GM23338 (cell line): ENCODE measurements at regions not wholly inside any gene's neighbourhood (a gene's known extent, or its start where the extent isn't known, plus 50 kb on each side); places are given as distances from the start of the nearest gene placed in this dataset.

Experiments used
- ATAC-seq: fragments of 200-7000 bp; cut with Tn5 transposase; 3 replicates; pipeline ENCODE4 v1.9.1; 2020
- DNase-seq: peaks from one replicate; pipeline ENCODE4 v3.0.0-alpha.2; 2015; ENCODE audit warnings: low spot score
- H2AFZ ChIP-seq: fragments of 200-600 bp; sonication (generic); 2 replicates; pipeline ENCODE4 v1.8.0; 2016; ENCODE audit warnings: antibody characterized with exemption, mild to moderate bottlenecking, moderate library complexity
- H3F3A ChIP-seq: fragments of 200-600 bp; sonication (generic); replicated peaks from 2 replicates; pipeline ENCODE4 v1.8.0; 2017; ENCODE audit warnings: antibody characterized with exemption, mixed run types, low read depth
- H3K27ac ChIP-seq: fragments of 200-600 bp; sonication (generic); 2 replicates; pipeline ENCODE4 v1.6.1; 2016; ENCODE audit warnings: low read depth
- H3K27me3 ChIP-seq: fragments of 200-600 bp; sonication (generic); 2 replicates; pipeline ENCODE4 v1.8.0; 2016; ENCODE audit warnings: mild to moderate bottlenecking, mixed run types, moderate library complexity; ENCODE audit not compliant: insufficient read depth
- H3K36me3 ChIP-seq: fragments of 200-600 bp; sonication (generic); 2 replicates; pipeline ENCODE4 v1.8.0; 2016; ENCODE audit warnings: mild to moderate bottlenecking; ENCODE audit not compliant: insufficient read depth
- H3K4me1 ChIP-seq: fragments of 200-600 bp; sonication (generic); 2 replicates; pipeline ENCODE4 v1.8.0; 2016; ENCODE audit warnings: mild to moderate bottlenecking, moderate library complexity; ENCODE audit not compliant: insufficient read depth
- H3K4me2 ChIP-seq: fragments of 200-600 bp; sonication (generic); 2 replicates; pipeline ENCODE4 v1.7.1; 2017; ENCODE audit warnings: mixed run types
- H3K4me3 ChIP-seq: fragments of 200-600 bp; sonication (generic); 2 replicates; pipeline ENCODE4 v1.6.1; 2016; ENCODE audit warnings: mixed run types
- H3K79me2 ChIP-seq: fragments of 200-600 bp; sonication (generic); replicated peaks from 2 replicates; pipeline ENCODE4 v1.8.0; 2017; ENCODE audit warnings: mild to moderate bottlenecking; ENCODE audit not compliant: insufficient read depth
- H3K9me2 ChIP-seq: fragments of 200-600 bp; sonication (generic); 2 replicates; pipeline ENCODE4 v1.8.0; 2017; ENCODE audit not compliant: insufficient read depth
- H4K20me1 ChIP-seq: fragments of 200-600 bp; sonication (generic); replicated peaks from 2 replicates; pipeline ENCODE4 v1.8.0; 2017; ENCODE audit warnings: mild to moderate bottlenecking; ENCODE audit not compliant: insufficient read depth
- H3K27ac Mint-ChIP-seq: 2 replicates; pipeline ENCODE4 v1.8.0; 2020; ENCODE audit warnings: inconsistent platforms, mild to moderate bottlenecking, moderate library complexity, mixed read lengths
- H3K27me3 Mint-ChIP-seq: 3 replicates; pipeline ENCODE4 v1.8.0; 2022; ENCODE audit warnings: low read depth, mild to moderate bottlenecking, moderate library complexity, mixed read lengths, inconsistent platforms; ENCODE audit not compliant: insufficient read depth, poor library complexity
- H3K36me3 Mint-ChIP-seq: 3 replicates; pipeline ENCODE4 v1.8.0; 2021; ENCODE audit warnings: low read depth, mild to moderate bottlenecking, inconsistent platforms, moderate library complexity, mixed read lengths
- H3K4me1 Mint-ChIP-seq: 3 replicates; pipeline ENCODE4 v1.8.0; 2020; ENCODE audit warnings: mild to moderate bottlenecking, inconsistent platforms, mixed read lengths
- H3K4me3 Mint-ChIP-seq: 3 replicates; pipeline ENCODE4 v1.8.0; 2021; ENCODE audit warnings: moderate library complexity, mild to moderate bottlenecking, inconsistent platforms, mixed read lengths
- H3K9me3 Mint-ChIP-seq: 3 replicates; pipeline ENCODE4 v1.8.0; 2020; ENCODE audit warnings: moderate library complexity, mild to moderate bottlenecking, inconsistent platforms, mixed read lengths
- CREB1 ChIP-seq: fragments of 250-450 bp; sonication (Bioruptor Pico); IDR thresholded peaks from 2 replicates; pipeline ENCODE4 v1.5.0; 2020; ENCODE audit warnings: low read depth, mild to moderate bottlenecking, moderate library complexity
- CTCF ChIP-seq, 2 experiments: fragments of 200-600 bp in 1 of 2; sonication (generic) in 1 of 2; conservative IDR thresholded peaks; 2 replicates each; pipeline versions ENCODE4 v1.5.1 to v1.6.1; 2016 to 2017; ENCODE audit warnings: antibody characterized with exemption in 2 of 2, low read depth in 2 of 2, mild to moderate bottlenecking in 2 of 2, moderate library complexity in 1 of 2
- EZH2 ChIP-seq: fragments of 200-600 bp; sonication (generic); IDR thresholded peaks from one replicate; pipeline ENCODE4 v1.8.0; 2017; ENCODE audit warnings: antibody characterized with exemption, mild to moderate bottlenecking, low read depth; ENCODE audit not compliant: unreplicated experiment
- EZH2phosphoT487 ChIP-seq: fragments of 200-600 bp; sonication (generic); IDR thresholded peaks from one replicate; pipeline ENCODE4 v1.8.1; 2018; ENCODE audit warnings: antibody characterized with exemption; ENCODE audit not compliant: unreplicated experiment
- JUNB ChIP-seq: IDR thresholded peaks from one replicate; pipeline ENCODE4 v1.6.1; 2016; ENCODE audit warnings: antibody characterized with exemption; ENCODE audit not compliant: unreplicated experiment
- NANOG ChIP-seq: IDR thresholded peaks from 2 replicates; pipeline ENCODE4 v1.6.1; 2016; ENCODE audit warnings: antibody characterized with exemption, borderline replicate concordance
- POLR2AphosphoS5 ChIP-seq: IDR thresholded peaks from 2 replicates; pipeline ENCODE4 v1.6.1; 2016; ENCODE audit warnings: antibody characterized with exemption, low read depth
- STAT1 ChIP-seq: IDR thresholded peaks from one replicate; pipeline ENCODE4 v1.6.1; 2016; ENCODE audit warnings: antibody characterized with exemption; ENCODE audit not compliant: unreplicated experiment
- ZNF331 ChIP-seq: fragments of 250-450 bp; sonication (Bioruptor Pico); IDR thresholded peaks from 2 replicates; pipeline ENCODE4 v1.5.0; 2020; ENCODE audit warnings: low read depth, mild to moderate bottlenecking, moderate library complexity
- TF ChIP-seq, protein P1 (sequence below): IDR thresholded peaks from one replicate; pipeline ENCODE4 v1.6.1; 2018; ENCODE audit warnings: antibody characterized with exemption; ENCODE audit not compliant: unreplicated experiment

DNA sequence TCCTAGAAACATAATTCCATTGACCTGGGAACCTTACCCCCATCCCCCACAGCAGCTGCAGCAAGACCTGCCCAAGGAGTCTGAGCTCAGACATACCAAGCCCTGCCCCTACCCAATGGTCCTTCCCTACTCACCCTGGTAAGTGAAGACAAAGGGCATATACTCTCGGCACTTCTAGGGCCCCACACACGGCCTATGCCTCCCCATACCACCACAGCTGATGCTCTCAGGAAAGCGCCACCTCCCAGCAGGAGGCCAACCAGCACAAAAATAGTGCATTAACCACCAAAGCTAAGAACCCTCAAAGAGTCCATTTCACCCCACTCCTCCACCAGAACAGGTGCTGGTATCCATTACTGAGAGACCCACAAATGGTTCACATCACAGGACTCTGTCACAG is 74.4 kb upstream of the GUCY1A2 start (continued):
- TF ChIP-seq CREB1 (CRISPR knock-in tag) (no peak), STAT1 (no peak), EZH2 (no peak), EZH2phosphoT487 (no peak)

- H2AFZ ChIP-seq: no peak overlapping the region
- H3K27me3 ChIP-seq: no peaks in the 10 kb centered on the region
- H3K27me3 Mint-ChIP-seq: no peaks in the 10 kb centered on the region
- H3K9me3 Mint-ChIP-seq: peaks cover 20% of the 10 kb centered on the region
- no peaks in the 10 kb centered on the region for H3F3A ChIP-seq
- no peaks in the 10 kb centered on the region for H3K79me2 ChIP-seq
- no peak for DNase-seq
- H3K27ac ChIP-seq: no peak overlapping the region
- peaks cover 12% of the 10 kb centered on the region; the same call in 2 of the 3 replicates for H3K36me3 Mint-ChIP-seq
- no peaks in the 10 kb centered on the region for H3K9me2 ChIP-seq
- TF ChIP-seq STAT1: no peak
- TF ChIP-seq ZNF331 (CRISPR knock-in tag): no peak
- H3K4me3 ChIP-seq: no peak overlapping the region
- no peaks in the 10 kb centered on the region for H4K20me1 ChIP-seq
- H3K4me1 ChIP-seq: no peaks in the 10 kb centered on the region
- no peak for ATAC-seq
- H3K4me3 Mint-ChIP-seq: no peak overlapping the region
- H3K27ac Mint-ChIP-seq: no peak overlapping the region
- no peaks in the 10 kb centered on the region for H3K36me3 ChIP-seq
- no peak overlapping the region for H3K4me2 ChIP-seq
- H3K4me1 Mint-ChIP-seq: no peaks in the 10 kb centered on the region
Measured at GRCh38 chr11:107078375-107078774, 60.1 kb upstream of the GUCY1A2 start.

DNA sequence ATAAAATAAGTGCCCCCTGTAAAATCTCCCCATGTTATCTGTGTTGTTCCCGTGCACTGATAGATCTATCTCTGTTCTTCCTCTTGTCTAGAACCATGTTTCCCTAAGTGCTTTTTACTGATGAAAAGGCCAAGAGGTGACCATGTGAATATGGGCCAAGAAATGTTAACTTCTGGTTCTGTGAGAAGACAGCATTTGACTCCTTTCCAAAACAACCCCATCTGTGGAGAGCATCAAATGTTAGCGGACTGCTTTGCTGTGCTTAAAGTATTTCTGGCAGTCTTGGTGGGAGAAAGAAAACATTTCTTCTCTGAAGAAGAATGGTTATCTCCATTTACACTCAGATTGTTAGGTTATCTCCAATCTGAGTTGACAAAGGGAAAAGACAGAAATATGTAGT is 58.6 kb upstream of the GUCY1A2 start:
- no peaks in the 10 kb centered on the region for H3K4me1 ChIP-seq
- no peaks in the 10 kb centered on the region for H3K27me3 Mint-ChIP-seq
- TF ChIP-seq JUNB (no peak), POLR2AphosphoS5 (no peak), STAT1 (no peak), ZNF331 (CRISPR knock-in tag) (no peak), EZH2phosphoT487 (no peak), CTCF (conservative IDR thresholded peaks at IDR 0.05; ENCODE audit: low read depth in 2 of 2) (no peak), NANOG (no peak)
- TF ChIP-seq, protein P1, sequence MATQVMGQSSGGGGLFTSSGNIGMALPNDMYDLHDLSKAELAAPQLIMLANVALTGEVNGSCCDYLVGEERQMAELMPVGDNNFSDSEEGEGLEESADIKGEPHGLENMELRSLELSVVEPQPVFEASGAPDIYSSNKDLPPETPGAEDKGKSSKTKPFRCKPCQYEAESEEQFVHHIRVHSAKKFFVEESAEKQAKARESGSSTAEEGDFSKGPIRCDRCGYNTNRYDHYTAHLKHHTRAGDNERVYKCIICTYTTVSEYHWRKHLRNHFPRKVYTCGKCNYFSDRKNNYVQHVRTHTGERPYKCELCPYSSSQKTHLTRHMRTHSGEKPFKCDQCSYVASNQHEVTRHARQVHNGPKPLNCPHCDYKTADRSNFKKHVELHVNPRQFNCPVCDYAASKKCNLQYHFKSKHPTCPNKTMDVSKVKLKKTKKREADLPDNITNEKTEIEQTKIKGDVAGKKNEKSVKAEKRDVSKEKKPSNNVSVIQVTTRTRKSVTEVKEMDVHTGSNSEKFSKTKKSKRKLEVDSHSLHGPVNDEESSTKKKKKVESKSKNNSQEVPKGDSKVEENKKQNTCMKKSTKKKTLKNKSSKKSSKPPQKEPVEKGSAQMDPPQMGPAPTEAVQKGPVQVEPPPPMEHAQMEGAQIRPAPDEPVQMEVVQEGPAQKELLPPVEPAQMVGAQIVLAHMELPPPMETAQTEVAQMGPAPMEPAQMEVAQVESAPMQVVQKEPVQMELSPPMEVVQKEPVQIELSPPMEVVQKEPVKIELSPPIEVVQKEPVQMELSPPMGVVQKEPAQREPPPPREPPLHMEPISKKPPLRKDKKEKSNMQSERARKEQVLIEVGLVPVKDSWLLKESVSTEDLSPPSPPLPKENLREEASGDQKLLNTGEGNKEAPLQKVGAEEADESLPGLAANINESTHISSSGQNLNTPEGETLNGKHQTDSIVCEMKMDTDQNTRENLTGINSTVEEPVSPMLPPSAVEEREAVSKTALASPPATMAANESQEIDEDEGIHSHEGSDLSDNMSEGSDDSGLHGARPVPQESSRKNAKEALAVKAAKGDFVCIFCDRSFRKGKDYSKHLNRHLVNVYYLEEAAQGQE: no peak

More for the DNA sequence above, 58.6 kb upstream of the GUCY1A2 start:
- no peaks in the 10 kb centered on the region for H3F3A ChIP-seq
- no peak for ATAC-seq
- peaks cover 7% of the 10 kb centered on the region for H3K9me3 Mint-ChIP-seq
- no peak overlapping the region for H3K27ac Mint-ChIP-seq
- no peaks in the 10 kb centered on the region for H3K9me2 ChIP-seq
- H3K4me3 ChIP-seq: no peak overlapping the region
- H3K4me2 ChIP-seq: no peak overlapping the region
- DNase-seq: no peak
- H2AFZ ChIP-seq: no peak overlapping the region
- H3K4me3 Mint-ChIP-seq: no peak overlapping the region
- peaks cover 5% of the 10 kb centered on the region; the same call in 2 of the 3 replicates for H3K36me3 Mint-ChIP-seq
- H3K27ac ChIP-seq: no peak overlapping the region
- H3K79me2 ChIP-seq: no peaks in the 10 kb centered on the region
- H3K4me1 Mint-ChIP-seq: no peaks in the 10 kb centered on the region
- H3K27me3 ChIP-seq: no peaks in the 10 kb centered on the region
- H4K20me1 ChIP-seq: no peaks in the 10 kb centered on the region
- no peaks in the 10 kb centered on the region for H3K36me3 ChIP-seq
